ENCODE measurements at regions not wholly inside any gene's neighbourhood (a gene's known extent, or its start where the extent isn't known, plus 50 kb on each side); places are given as distances from the start of the nearest gene placed in this dataset.

GRCh38 chr6:140566781-140567277 lies 1192.4 kb upstream of the CITED2 start:
- no peak for TF ChIP-seq CTCF (conservative IDR thresholded peaks at IDR 0.05 in 1 of 2, IDR thresholded peaks at IDR 0.05 in 1 of 2; ENCODE audit: extremely low read depth in 1 of 2, insufficient read depth in 1 of 2, low read depth in 1 of 2, low read length in 2 of 2)
- no peak for TF ChIP-seq EZH2 (IDR thresholded peaks at IDR 0.05; ENCODE audit: borderline replicate concordance, low read length)

Data from mammary epithelial cell (primary cell).